GM19023 (cell line): ENCODE measurements at regions not wholly inside any gene's neighbourhood (a gene's known extent, or its start where the extent isn't known, plus 50 kb on each side); places are given as distances from the start of the nearest gene placed in this dataset.
"Not testable (repeated sequence)": the region's sequence is repeated elsewhere in the genome, so short reads cannot be mapped to it uniquely, and the experiment has no call there.

Experiments used
- ATAC-seq: cut with Tn5 transposase; IDR thresholded peaks from one replicate; pipeline ENCODE4 v1.9.1; 2021; ENCODE audit warnings: mild to moderate bottlenecking, moderate library complexity; ENCODE audit not compliant: unreplicated experiment

- ATAC-seq, result no peak
Observed at GRCh38 chr4:103318327-103318726, 120.2 kb upstream of the CENPE start.

GRCh38 chr4:103308248-103308561, 110.1 kb upstream of the CENPE start:
- ATAC-seq, result no peak

GRCh38 chr4:103307453-103308247, 109.5 kb upstream of the CENPE start:
- no peak for ATAC-seq

- ATAC-seq, result no peak
Observed at GRCh38 chr4:103306870-103307375, 108.8 kb upstream of the CENPE start.

- ATAC-seq, result no peak
Observed at GRCh38 chr4:103305355-103305754, 107.2 kb upstream of the CENPE start.

GRCh38 chr4:103303011-103303410, 104.9 kb upstream of the CENPE start:
- no peak for ATAC-seq

- ATAC-seq, result no peak
Observed at GRCh38 chr4:103292959-103293358, 94.8 kb upstream of the CENPE start.

- no peak for ATAC-seq
Observed at GRCh38 chr4:103292373-103292772, 94.2 kb upstream of the CENPE start.

GRCh38 chr4:103289186-103289585, 91.0 kb upstream of the CENPE start:
- no peak for ATAC-seq

- no peak for ATAC-seq
Observed at GRCh38 chr4:103272174-103272573, 74.0 kb upstream of the CENPE start.

GRCh38 chr4:103268746-103269145, 70.6 kb upstream of the CENPE start:
- no peak for ATAC-seq

GRCh38 chr4:103264905-103265304, 66.8 kb upstream of the CENPE start:
- ATAC-seq, result no peak

GRCh38 chr4:103256068-103256467, 57.9 kb upstream of the CENPE start:
- ATAC-seq, result not testable (repeated sequence)
